SK-N-MC (cell line): ENCODE measurements at regions not wholly inside any gene's neighbourhood (a gene's known extent, or its start where the extent isn't known, plus 50 kb on each side); places are given as distances from the start of the nearest gene placed in this dataset.
"Not testable (repeated sequence)": the region's sequence is repeated elsewhere in the genome, so short reads cannot be mapped to it uniquely, and the experiment has no call there.

ENCODE experiments used
- DNase-seq: peaks from one replicate; pipeline ENCODE4 v3.0.0-alpha.2; 2011; ENCODE audit warnings: low read depth, low spot score
- H3K27ac ChIP-seq: fragments of 200-600 bp; sonication (generic); 2 replicates; pipeline ENCODE4 v1.5.1; 2016; ENCODE audit warnings: mixed run types
- H3K36me3 ChIP-seq: fragments of 200-600 bp; sonication (generic); 2 replicates; pipeline ENCODE4 v1.6.1; 2017; ENCODE audit warnings: antibody characterized with exemption, low read length, mixed read lengths; ENCODE audit not compliant: insufficient read depth
- H3K4me3 ChIP-seq: fragments of 200-600 bp; sonication (generic); 2 replicates; pipeline ENCODE4 v1.5.1; 2016
- H3K9ac ChIP-seq: fragments of 200-600 bp; sonication (generic); 2 replicates; pipeline ENCODE4 v1.8.0; 2017; ENCODE audit warnings: mixed run types, mixed read lengths; ENCODE audit not compliant: insufficient read length
- H3K9me3 ChIP-seq: fragments of 200-600 bp; sonication (generic); 2 replicates; pipeline ENCODE4 v1.6.1; 2017; ENCODE audit warnings: low read depth, mild to moderate bottlenecking, antibody characterized with exemption, low read length, moderate library complexity, mixed read lengths
- EZH2 ChIP-seq: fragments of 200-600 bp; sonication (generic); IDR thresholded peaks from one replicate; pipeline ENCODE4 v1.6.1; 2017; ENCODE audit warnings: antibody characterized with exemption
- FOXP2 ChIP-seq: optimal IDR thresholded peaks from 2 replicates; pipeline ENCODE3; 2011; ENCODE audit warnings: mild to moderate bottlenecking, moderate library complexity; ENCODE audit not compliant: insufficient read depth; ENCODE audit errors: extremely low read length, control extremely low read depth
- POLR2AphosphoS5 ChIP-seq: IDR thresholded peaks from 2 replicates; pipeline ENCODE4 v1.6.1; 2012; ENCODE audit warnings: mild to moderate bottlenecking, low read depth, low read length, borderline replicate concordance

- DNase-seq, result no peak
- Histone ChIP-seq H3K9me3 (no peaks in the 10 kb centered on the region), H3K27ac (no peak overlapping the region), H3K9ac (no peak overlapping the region), H3K36me3 (no peaks in the 10 kb centered on the region), H3K4me3 (no peak overlapping the region)
- TF ChIP-seq FOXP2 (no peak), EZH2 (no peak), POLR2AphosphoS5 (no peak)
These were observed 489.6 kb downstream of the MMUT start for GRCh38 chr6:48973491-48973890.

DNA sequence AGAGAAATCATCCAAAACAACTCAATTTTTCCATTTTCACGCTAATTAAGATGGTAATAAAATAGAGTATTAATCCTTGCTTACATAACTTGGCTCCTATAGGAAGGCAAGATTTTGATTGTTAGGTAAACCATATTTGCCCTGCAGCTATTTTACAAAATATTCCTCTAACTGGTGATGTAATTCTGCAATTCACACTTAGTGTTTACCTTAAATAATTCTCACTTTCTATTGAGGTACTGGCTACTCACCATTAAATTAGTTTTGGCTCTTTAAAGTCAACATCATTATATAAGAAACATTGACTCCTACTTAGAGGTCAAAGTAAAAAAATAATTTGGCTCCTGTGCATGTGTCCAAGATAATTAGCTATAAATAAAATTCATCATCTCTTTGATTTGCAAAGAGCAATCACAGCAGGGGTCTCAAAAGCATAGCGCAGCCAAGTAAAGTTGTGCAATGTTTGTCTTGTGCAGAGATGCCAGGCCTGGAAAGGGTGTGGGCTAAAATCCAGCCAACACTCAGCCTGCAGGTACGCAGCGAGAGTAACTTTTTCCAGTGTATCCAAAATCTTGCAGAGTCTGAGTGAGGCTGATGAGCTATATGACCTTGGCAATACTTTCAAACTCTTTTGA is 501.2 kb downstream of the MMUT start:
- TF ChIP-seq FOXP2 (peak; percentile 78), POLR2AphosphoS5 (peak; percentile 46; the same call in 1 of the 2 replicates), EZH2 (no peak)
- Histone ChIP-seq H3K27ac (peak overlapping the region; percentile 81), H3K4me3 (peak overlapping the region; percentile 43), H3K9ac (no peak overlapping the region), H3K9me3 (no peaks in the 10 kb centered on the region), H3K36me3 (no peaks in the 10 kb centered on the region)
- peak; percentile 86 for DNase-seq

DNA sequence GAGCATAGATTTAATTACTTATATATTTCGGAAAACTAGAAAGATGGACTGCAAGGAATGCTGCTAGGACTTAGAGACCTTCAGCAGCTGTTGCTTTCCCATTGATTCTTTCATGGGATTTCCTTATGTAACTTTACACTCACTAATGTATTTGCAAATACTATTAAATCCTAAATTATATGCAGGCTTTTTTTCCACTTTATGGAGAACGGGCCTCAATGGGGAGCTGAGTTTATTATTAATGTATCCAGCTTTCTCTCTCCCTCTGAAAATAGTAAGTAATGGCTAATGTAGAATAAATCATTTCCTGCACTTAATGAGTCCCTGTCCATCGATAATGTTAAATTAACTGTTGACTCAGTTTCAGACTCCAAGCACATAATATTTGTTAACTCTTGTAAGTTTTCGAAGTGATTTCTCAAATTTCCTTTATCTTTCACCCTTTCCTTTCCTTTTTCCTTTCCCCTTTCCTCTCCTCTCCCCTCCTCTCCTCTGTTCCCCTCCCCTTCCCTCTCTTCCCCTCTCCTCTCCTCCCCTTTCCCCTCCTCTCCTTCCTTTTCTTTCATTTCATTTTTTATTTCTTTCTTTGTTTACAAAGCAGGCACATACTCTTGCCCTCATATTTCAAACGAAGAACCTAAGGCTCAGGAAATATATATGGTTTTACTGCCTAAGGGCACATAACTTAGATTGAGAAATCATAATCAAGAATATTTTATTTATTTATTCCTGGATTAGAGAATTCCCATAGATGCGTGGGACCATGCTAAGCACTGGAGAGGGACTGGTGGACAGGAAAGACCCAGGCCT is 503.6 kb downstream of the MMUT start:
- Histone ChIP-seq H3K27ac (peak overlapping the region; percentile 82), H3K9me3 (no peaks in the 10 kb centered on the region), H3K4me3 (peak overlapping the region; percentile 57), H3K9ac (peak overlapping the region; percentile 49), H3K36me3 (no peaks in the 10 kb centered on the region)
- peak; percentile 14; the same call in 1 of the 2 replicates for TF ChIP-seq POLR2AphosphoS5
- TF ChIP-seq EZH2, result no peak
- DNase-seq, result peak; percentile 80

GRCh38 chr6:48957781-48958180 is 505.3 kb downstream of the MMUT start:
- Histone ChIP-seq H3K4me3 (no peak overlapping the region), H3K9ac (no peak overlapping the region), H3K27ac (no peak overlapping the region), H3K36me3 (no peaks in the 10 kb centered on the region), H3K9me3 (no peaks in the 10 kb centered on the region)
- no peak for DNase-seq
- TF ChIP-seq POLR2AphosphoS5 (no peak), FOXP2 (no peak), EZH2 (no peak)

- no peak overlapping the region for H3K9ac ChIP-seq
- DNase-seq, result no peak
- TF ChIP-seq FOXP2 (no peak), POLR2AphosphoS5 (no peak), EZH2 (no peak)
- H3K9me3 ChIP-seq, result no peaks in the 10 kb centered on the region
- H3K36me3 ChIP-seq, result no peaks in the 10 kb centered on the region
- H3K27ac ChIP-seq, result no peak overlapping the region
- no peak overlapping the region for H3K4me3 ChIP-seq
These were observed 511.1 kb downstream of the MMUT start for GRCh38 chr6:48951917-48952316.

DNA sequence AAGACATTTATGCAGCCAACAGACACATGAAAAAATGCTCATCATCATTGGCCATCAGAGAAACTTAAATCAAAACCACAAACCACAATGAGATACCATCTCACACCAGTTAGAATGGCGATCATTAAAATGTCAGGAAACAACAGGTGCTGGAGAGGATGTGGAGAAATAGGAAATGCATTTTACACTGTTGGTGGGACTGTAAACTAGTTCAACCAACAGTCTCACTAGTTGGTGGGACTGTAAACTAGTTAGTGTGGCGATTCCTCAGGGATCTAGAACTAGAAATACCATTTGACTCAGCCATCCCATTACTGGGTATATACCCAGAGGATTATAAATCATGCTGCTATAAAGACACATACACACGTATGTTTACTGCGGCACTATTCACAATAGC is 518.8 kb downstream of the MMUT start:
- not testable (repeated sequence) for H3K9me3 ChIP-seq, H3K27ac ChIP-seq, DNase-seq, H3K36me3 ChIP-seq, H3K4me3 ChIP-seq, H3K9ac ChIP-seq

- TF ChIP-seq FOXP2 (no peak), POLR2AphosphoS5 (no peak), EZH2 (no peak)
- H3K9ac ChIP-seq, result no peak overlapping the region
- no peak for DNase-seq
- H3K36me3 ChIP-seq, result no peaks in the 10 kb centered on the region
- no peak overlapping the region for H3K27ac ChIP-seq
- no peaks in the 10 kb centered on the region; the same call in 1 of the 2 replicates for H3K9me3 ChIP-seq
- H3K4me3 ChIP-seq, result no peak overlapping the region
These were observed 529.9 kb downstream of the MMUT start for GRCh38 chr6:48933136-48933535.

GRCh38 chr6:48928937-48929336 is 534.1 kb downstream of the MMUT start:
- no peak for DNase-seq
- H3K27ac ChIP-seq, result no peak overlapping the region
- H3K4me3 ChIP-seq, result no peak overlapping the region
- H3K36me3 ChIP-seq, result no peaks in the 10 kb centered on the region
- no peak overlapping the region for H3K9ac ChIP-seq
- no peak for TF ChIP-seq POLR2AphosphoS5
- no peak for TF ChIP-seq FOXP2
- TF ChIP-seq EZH2, result no peak
- no peaks in the 10 kb centered on the region; the same call in 1 of the 2 replicates for H3K9me3 ChIP-seq

GRCh38 chr6:48922837-48923236 is 540.2 kb downstream of the MMUT start:
- Histone ChIP-seq H3K4me3 (no peak overlapping the region), H3K36me3 (no peaks in the 10 kb centered on the region), H3K27ac (no peak overlapping the region), H3K9me3 (no peaks in the 10 kb centered on the region), H3K9ac (no peak overlapping the region)
- no peak for DNase-seq
- TF ChIP-seq FOXP2, result no peak
